Tibial nerve (tissue), 4 donors: ENCODE measurements at regions not wholly inside any gene's neighbourhood (a gene's known extent, or its start where the extent isn't known, plus 50 kb on each side); places are given as distances from the start of the nearest gene placed in this dataset.

Experiments used
- DNase-seq, 2 donors: peaks; one replicate each; pipeline ENCODE4 v3.0.0-alpha.2; 2019; ENCODE audit warnings: low spot score in 2 of 2
- H3K27ac ChIP-seq, 4 donors: fragments of 200-600 bp; sonication (generic) in 3 of 4; one replicate each; pipeline ENCODE4 v1.5.1; 2017 to 2019; ENCODE audit warnings: mild to moderate bottlenecking in 1 of 4
- H3K27me3 ChIP-seq, 2 donors: fragments of 200-600 bp; sonication (generic) in 1 of 2; one replicate each; pipeline versions ENCODE4 v1.5.1 to v1.6.0; 2017 to 2019
- H3K36me3 ChIP-seq, 3 donors: fragments of 200-600 bp; sonication (generic); one replicate each; pipeline ENCODE4 v1.5.1; 2018 to 2019
- H3K4me1 ChIP-seq, 4 donors: fragments of 200-600 bp; sonication (generic) in 3 of 4; one replicate each; pipeline ENCODE4 v1.5.1; 2017 to 2019
- H3K4me3 ChIP-seq, 4 donors: fragments of 200-600 bp; sonication (generic) in 3 of 4; one replicate each; pipeline ENCODE4 v1.5.1; 2017 to 2019; ENCODE audit warnings: mild to moderate bottlenecking in 1 of 4, moderate library complexity in 1 of 4
- H3K9me3 ChIP-seq, 4 donors: fragments of 200-600 bp; sonication (generic) in 3 of 4; one replicate each; pipeline ENCODE4 v1.5.1; 2017 to 2019
- CTCF ChIP-seq, 5 experiments: fragments of 200-600 bp in 3 of 5; fragments of 450-650 bp in 2 of 5; sonication (generic) in 3 of 5; IDR thresholded peaks; one replicate each; pipeline ENCODE4 v1.5.1; 2016 to 2019; ENCODE audit warnings: antibody characterized with exemption in 5 of 5, mild to moderate bottlenecking in 3 of 5, moderate library complexity in 2 of 5
- EP300 ChIP-seq, 2 donors: sonication (generic); formaldehyde crosslinking; IDR thresholded peaks; one replicate each; pipeline ENCODE4 v1.6.1; 2017; ENCODE audit warnings: antibody characterized with exemption in 2 of 2, mild to moderate bottlenecking in 1 of 2
- POLR2A ChIP-seq, 2 donors: fragments of 450-650 bp; IDR thresholded peaks; one replicate each; pipeline ENCODE4 v1.6.1; 2017; ENCODE audit warnings: antibody characterized with exemption in 2 of 2, mild to moderate bottlenecking in 2 of 2, moderate library complexity in 2 of 2
- WGBS, 2 donors: methylation state at CpG; one replicate each; pipeline ENCODE4 v1.1.5; 2018; 5-methylcytosine and 5-hydroxymethylcytosine counted together

GRCh38 chr1:83691953-83692500 is 306.9 kb downstream of the TTLL7 start:
- no peak overlapping the region for H3K27ac ChIP-seq
- H3K27me3 ChIP-seq, result no peaks in the 10 kb centered on the region
- H3K4me3 ChIP-seq, result no peak overlapping the region
- no peak for TF ChIP-seq EP300 (IDR thresholded peaks at IDR 0.05)
- no peak for TF ChIP-seq POLR2A (IDR thresholded peaks at IDR 0.05)
- TF ChIP-seq CTCF (IDR thresholded peaks at IDR 0.05), result no peak
- peaks cover 0 to 7% (median 0%) of the 10 kb centered on the region in 4 donors for H3K9me3 ChIP-seq
- DNase-seq, result no peak
- H3K36me3 ChIP-seq, result no peaks in the 10 kb centered on the region
- peaks cover 0 to 15% (median 0%) of the 10 kb centered on the region in 4 donors for H3K4me1 ChIP-seq
- 96 to 99% methylated on average over 8 of the region's 8 CpGs for WGBS, 2 donors

DNA sequence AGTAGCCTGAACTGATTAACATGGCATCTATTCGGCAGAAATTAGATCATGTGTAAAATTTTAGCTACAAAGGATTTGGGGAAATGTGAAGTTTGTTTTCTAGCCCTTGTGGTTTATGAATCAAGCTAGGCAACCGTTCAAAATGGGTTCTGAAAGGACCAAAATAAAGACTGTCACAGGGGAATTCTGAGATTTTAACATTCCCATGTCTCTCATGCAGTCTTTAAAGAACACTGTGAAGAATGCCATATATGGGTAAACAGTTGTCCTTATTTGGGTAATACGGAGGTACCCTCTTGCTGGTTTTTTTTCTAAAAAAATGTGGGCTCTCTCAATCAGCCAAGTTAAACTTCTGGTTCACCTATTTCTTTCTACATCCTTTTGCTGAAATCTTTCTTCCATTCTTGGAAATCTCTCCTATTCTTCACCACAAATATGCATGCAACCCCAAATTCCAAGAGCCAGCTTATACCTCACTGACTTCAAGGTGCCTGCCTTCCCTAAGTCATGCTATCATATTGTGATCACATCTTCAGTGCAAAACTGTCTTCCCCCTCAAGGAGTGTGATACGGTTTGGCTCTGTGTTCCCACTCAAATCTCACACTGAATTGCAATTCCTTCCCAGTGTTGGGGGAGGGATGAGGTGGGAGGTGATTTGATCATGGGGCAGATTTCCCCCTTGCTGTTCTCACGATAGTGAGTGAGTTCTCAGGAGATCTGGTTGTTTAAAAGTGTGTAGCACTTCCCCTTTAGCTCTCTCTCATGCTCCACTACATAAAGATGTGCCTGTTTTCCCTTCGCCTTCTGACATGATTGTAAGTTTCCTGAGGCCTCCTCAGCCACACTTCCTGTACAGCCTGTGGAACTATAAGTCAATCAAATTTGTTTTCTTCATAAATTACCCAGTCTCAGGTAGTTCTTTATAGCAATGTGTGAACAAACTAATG is 308.7 kb downstream of the TTLL7 start:
- Histone ChIP-seq H3K4me3 (no peak overlapping the region), H3K9me3 (peaks cover 0 to 7% (median 0%) of the 10 kb centered on the region in 4 donors), H3K27ac (no peak overlapping the region), H3K36me3 (no peaks in the 10 kb centered on the region), H3K4me1 (peaks cover 0 to 15% (median 0%) of the 10 kb centered on the region in 4 donors), H3K27me3 (no peaks in the 10 kb centered on the region)
- DNase-seq, result no peak
- 61 to 69% methylated on average over 6 of the region's 6 CpGs for WGBS, 2 donors
- TF ChIP-seq POLR2A (IDR thresholded peaks at IDR 0.05) (no peak), EP300 (IDR thresholded peaks at IDR 0.05) (no peak), CTCF (IDR thresholded peaks at IDR 0.05) (no peak)

DNA sequence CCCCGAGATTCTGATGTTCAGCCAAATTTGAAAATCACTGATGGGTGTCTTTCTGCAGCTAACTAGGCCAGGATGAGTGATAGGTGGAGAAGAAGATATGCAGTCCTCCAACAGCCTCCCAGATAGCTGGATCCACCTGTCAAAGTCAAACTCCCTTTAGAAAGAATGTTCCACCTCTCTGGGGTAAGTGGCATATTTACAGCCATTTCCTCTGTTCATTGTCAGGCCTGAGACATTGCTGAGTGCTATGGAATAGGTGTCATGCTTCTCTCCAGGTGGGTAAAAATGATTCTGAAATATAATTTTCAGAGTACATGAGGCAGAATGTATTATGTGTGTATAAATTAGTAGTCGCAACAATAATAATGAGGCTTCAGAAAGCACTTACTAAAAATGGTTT is 316.8 kb downstream of the TTLL7 start:
- TF ChIP-seq EP300 (IDR thresholded peaks at IDR 0.05) (no peak), CTCF (IDR thresholded peaks at IDR 0.05) (no peak), POLR2A (IDR thresholded peaks at IDR 0.05) (no peak)
- H3K27me3 ChIP-seq, result no peaks in the 10 kb centered on the region
- 93 to 94% methylated on average over 2 of the region's 2 CpGs for WGBS, 2 donors
- H3K4me1 ChIP-seq, result no peaks in the 10 kb centered on the region
- H3K36me3 ChIP-seq, result no peaks in the 10 kb centered on the region
- no peaks in the 10 kb centered on the region for H3K9me3 ChIP-seq
- H3K27ac ChIP-seq, result no peak overlapping the region
- no peak overlapping the region for H3K4me3 ChIP-seq
- DNase-seq, result no peak

- H3K36me3 ChIP-seq, result no peaks in the 10 kb centered on the region
- no peak overlapping the region for H3K27ac ChIP-seq
- no peak overlapping the region for H3K4me3 ChIP-seq
- TF ChIP-seq CTCF (IDR thresholded peaks at IDR 0.05), result no peak
- TF ChIP-seq POLR2A (IDR thresholded peaks at IDR 0.05), result no peak
- TF ChIP-seq EP300 (IDR thresholded peaks at IDR 0.05), result no peak
- no peaks in the 10 kb centered on the region for H3K9me3 ChIP-seq
- no peaks in the 10 kb centered on the region for H3K27me3 ChIP-seq
- no peak for DNase-seq
- 74 to 83% methylated on average over 3 of the region's 3 CpGs for WGBS, 2 donors
- H3K4me1 ChIP-seq, result no peaks in the 10 kb centered on the region
Observed at GRCh38 chr1:83676106-83676505, 322.8 kb downstream of the TTLL7 start.

GRCh38 chr1:83673312-83673711 is 325.6 kb downstream of the TTLL7 start:
- Histone ChIP-seq H3K36me3 (no peaks in the 10 kb centered on the region), H3K27ac (no peak overlapping the region), H3K4me1 (no peaks in the 10 kb centered on the region), H3K9me3 (peaks cover 0 to 2% (median 0%) of the 10 kb centered on the region in 4 donors), H3K27me3 (no peaks in the 10 kb centered on the region), H3K4me3 (no peak overlapping the region)
- WGBS, 2 donors, result 33 to 46% methylated on average over 1 of the region's 1 CpG
- DNase-seq, result no peak
- no peak for TF ChIP-seq EP300 (IDR thresholded peaks at IDR 0.05)
- TF ChIP-seq POLR2A (IDR thresholded peaks at IDR 0.05), result no peak
- no peak for TF ChIP-seq CTCF (IDR thresholded peaks at IDR 0.05)
